ENCODE measurements at regions not wholly inside any gene's neighbourhood (a gene's known extent, or its start where the extent isn't known, plus 50 kb on each side); places are given as distances from the start of the nearest gene placed in this dataset.
"Not testable (repeated sequence)": the region's sequence is repeated elsewhere in the genome, so short reads cannot be mapped to it uniquely, and the experiment has no call there.

- TF ChIP-seq CTCF, POLR2A (IDR thresholded peaks at IDR 0.05): not testable (repeated sequence)
Observed at GRCh38 chr21:13907385-13907784, 297.8 kb downstream of the POTED start.

Measured in testis (tissue), 2 donors.